AG09309 (cell line): ENCODE measurements at regions not wholly inside any gene's neighbourhood (a gene's known extent, or its start where the extent isn't known, plus 50 kb on each side); places are given as distances from the start of the nearest gene placed in this dataset.

Experiments
- DNase-seq: peaks from one replicate; pipeline ENCODE4 v3.0.0-alpha.2; 2010; ENCODE audit warnings: low read depth
- H3K4me3 ChIP-seq: 2 replicates; pipeline ENCODE4 v1.5.1; 2011; ENCODE audit warnings: mild to moderate bottlenecking, low read depth, low read length, moderate library complexity; ENCODE audit not compliant: control insufficient read depth
- TF ChIP-seq, protein P1 (sequence below): IDR thresholded peaks from 2 replicates; pipeline ENCODE4 v1.5.1; 2011; ENCODE audit warnings: mild to moderate bottlenecking, low read depth, low read length, inconsistent platforms; ENCODE audit not compliant: insufficient read depth, control insufficient read depth; ENCODE audit errors: missing control alignments

- no peak overlapping the region for H3K4me3 ChIP-seq
- DNase-seq = no peak
- TF ChIP-seq, protein P1, sequence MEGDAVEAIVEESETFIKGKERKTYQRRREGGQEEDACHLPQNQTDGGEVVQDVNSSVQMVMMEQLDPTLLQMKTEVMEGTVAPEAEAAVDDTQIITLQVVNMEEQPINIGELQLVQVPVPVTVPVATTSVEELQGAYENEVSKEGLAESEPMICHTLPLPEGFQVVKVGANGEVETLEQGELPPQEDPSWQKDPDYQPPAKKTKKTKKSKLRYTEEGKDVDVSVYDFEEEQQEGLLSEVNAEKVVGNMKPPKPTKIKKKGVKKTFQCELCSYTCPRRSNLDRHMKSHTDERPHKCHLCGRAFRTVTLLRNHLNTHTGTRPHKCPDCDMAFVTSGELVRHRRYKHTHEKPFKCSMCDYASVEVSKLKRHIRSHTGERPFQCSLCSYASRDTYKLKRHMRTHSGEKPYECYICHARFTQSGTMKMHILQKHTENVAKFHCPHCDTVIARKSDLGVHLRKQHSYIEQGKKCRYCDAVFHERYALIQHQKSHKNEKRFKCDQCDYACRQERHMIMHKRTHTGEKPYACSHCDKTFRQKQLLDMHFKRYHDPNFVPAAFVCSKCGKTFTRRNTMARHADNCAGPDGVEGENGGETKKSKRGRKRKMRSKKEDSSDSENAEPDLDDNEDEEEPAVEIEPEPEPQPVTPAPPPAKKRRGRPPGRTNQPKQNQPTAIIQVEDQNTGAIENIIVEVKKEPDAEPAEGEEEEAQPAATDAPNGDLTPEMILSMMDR = no peak
Observed at GRCh38 chr10:20953120-20953519, 56.0 kb upstream of the NEBL start.

- TF ChIP-seq, protein P1 = no peak
Observed at GRCh38 chr10:20949967-20950366, 52.9 kb upstream of the NEBL start.

DNA sequence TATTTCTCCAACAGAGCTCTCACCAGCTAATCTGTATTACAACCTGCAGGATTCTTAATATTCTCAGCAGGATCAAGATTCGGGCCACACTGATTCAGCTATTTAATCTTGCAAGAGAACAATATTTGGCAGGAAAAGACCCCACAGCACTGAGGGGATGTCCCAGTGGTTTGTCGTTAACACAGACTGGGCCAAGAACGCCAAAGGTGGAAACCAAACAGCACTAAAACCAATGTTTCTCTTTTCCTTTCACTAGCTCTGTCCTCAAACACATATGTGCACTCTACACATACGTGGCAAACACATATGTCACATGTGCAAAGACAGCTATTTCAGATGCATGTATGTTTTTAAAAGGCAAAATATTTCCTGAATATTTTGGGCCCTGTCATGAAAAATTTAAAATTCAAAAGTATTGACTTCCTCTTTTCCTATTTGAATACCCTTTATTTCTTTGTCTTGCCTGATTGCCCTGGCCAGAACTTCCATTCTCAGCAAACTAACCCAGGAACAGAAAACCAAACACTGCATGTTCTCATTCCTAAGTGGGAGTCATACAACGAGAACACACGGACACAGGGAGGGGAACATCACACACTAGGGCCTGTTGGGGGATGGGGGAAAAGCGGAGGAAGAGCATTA, 51.7 kb upstream of the NEBL start:
- TF ChIP-seq, protein P1 = no peak
- no peak for DNase-seq
- H3K4me3 ChIP-seq = no peak overlapping the region

More at GRCh38 chr10:20949967-20950366, 52.9 kb upstream of the NEBL start:
- no peak for DNase-seq
- H3K4me3 ChIP-seq = no peak overlapping the region
